ENCODE measurements at regions not wholly inside any gene's neighbourhood (a gene's known extent, or its start where the extent isn't known, plus 50 kb on each side); places are given as distances from the start of the nearest gene placed in this dataset.

DNA sequence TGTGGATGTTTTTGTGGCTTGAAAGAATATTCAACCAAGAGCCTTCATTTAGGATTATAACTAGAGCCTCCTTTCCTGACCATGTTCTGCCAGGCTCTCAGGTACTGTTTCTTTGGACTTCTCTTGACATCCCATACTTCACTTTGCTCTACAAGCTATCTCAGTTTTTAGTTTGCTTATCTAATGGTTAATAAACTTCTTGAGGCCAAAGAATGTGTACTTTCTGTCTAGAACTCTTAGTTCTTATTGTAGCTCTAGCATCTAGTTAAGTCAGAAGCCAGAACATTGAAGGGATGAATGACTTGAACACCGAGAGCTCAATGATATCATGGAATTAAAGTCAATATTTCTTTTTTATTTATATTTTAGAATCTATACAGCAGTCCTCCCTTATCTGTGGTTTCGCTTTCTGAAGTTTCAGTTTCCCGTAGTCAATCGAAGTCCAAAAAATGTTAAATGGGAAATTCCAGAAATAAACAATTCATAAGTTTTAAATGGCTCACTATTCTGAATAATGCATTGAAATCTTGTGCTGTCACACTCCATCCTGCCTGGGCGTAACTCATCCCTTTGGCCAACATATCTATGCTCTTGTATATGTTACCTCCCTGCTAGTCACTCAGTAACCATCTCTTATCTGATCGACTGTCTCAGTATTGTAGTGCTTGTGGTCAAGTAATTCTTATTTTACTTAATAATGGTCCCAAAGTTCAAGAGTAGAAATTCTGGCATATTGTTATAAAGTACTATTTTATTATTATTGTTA lies 368.6 kb upstream of the RBMS3 start:
- H3K4me3 ChIP-seq (IDR thresholded peaks at IDR 0.05; ENCODE audit: insufficient read depth, low read depth, low read length), result no peak overlapping the region

GRCh38 chr3:28915741-28916500 lies 364.9 kb upstream of the RBMS3 start:
- Histone ChIP-seq H3K4me2 (no peak overlapping the region), H3K4me1 (ENCODE audit: low read depth, poor library complexity, severe bottlenecking) (no peaks in the 10 kb centered on the region), H3K4me3 (IDR thresholded peaks at IDR 0.05; ENCODE audit: insufficient read depth, low read depth, low read length) (no peak overlapping the region), H3K36me3 (ENCODE audit: insufficient read depth) (no peaks in the 10 kb centered on the region), H2AFZ (ENCODE audit: low read depth) (no peak overlapping the region), H3K79me2 (ENCODE audit: insufficient read depth, low read depth) (no peaks in the 10 kb centered on the region), H3K27me3 (ENCODE audit: insufficient read depth, low read depth) (no peaks in the 10 kb centered on the region), H4K20me1 (ENCODE audit: insufficient read depth) (no peaks in the 10 kb centered on the region), H3K9ac (no peak overlapping the region), H3K27ac (no peak overlapping the region)
- no peak for TF ChIP-seq CTCF (conservative IDR thresholded peaks at IDR 0.05; ENCODE audit: low read depth, low read length)

More for the DNA sequence above, 368.6 kb upstream of the RBMS3 start:
- H3K9ac ChIP-seq, result no peak overlapping the region
- H3K79me2 ChIP-seq (ENCODE audit: insufficient read depth, low read depth), result no peaks in the 10 kb centered on the region
- no peaks in the 10 kb centered on the region for H3K27me3 ChIP-seq (ENCODE audit: insufficient read depth, low read depth)
- H3K36me3 ChIP-seq (ENCODE audit: insufficient read depth), result no peaks in the 10 kb centered on the region
- no peaks in the 10 kb centered on the region for H3K4me1 ChIP-seq (ENCODE audit: low read depth, poor library complexity, severe bottlenecking)
- H3K27ac ChIP-seq, result no peak overlapping the region
- H3K4me2 ChIP-seq, result no peak overlapping the region
- H2AFZ ChIP-seq (ENCODE audit: low read depth), result no peak overlapping the region
- no peak for TF ChIP-seq CTCF (conservative IDR thresholded peaks at IDR 0.05; ENCODE audit: low read depth, low read length)
- H4K20me1 ChIP-seq (ENCODE audit: insufficient read depth), result no peaks in the 10 kb centered on the region

- H3K4me2 ChIP-seq, result no peak overlapping the region
- no peak overlapping the region for H3K4me3 ChIP-seq (IDR thresholded peaks at IDR 0.05; ENCODE audit: insufficient read depth, low read depth, low read length)
- H2AFZ ChIP-seq (ENCODE audit: low read depth), result no peak overlapping the region
- no peaks in the 10 kb centered on the region for H3K79me2 ChIP-seq (ENCODE audit: insufficient read depth, low read depth)
- no peak for TF ChIP-seq CTCF (conservative IDR thresholded peaks at IDR 0.05; ENCODE audit: low read depth, low read length)
- H3K27ac ChIP-seq, result no peak overlapping the region
- no peaks in the 10 kb centered on the region for H3K27me3 ChIP-seq (ENCODE audit: insufficient read depth, low read depth)
- H3K4me1 ChIP-seq (ENCODE audit: low read depth, poor library complexity, severe bottlenecking), result no peaks in the 10 kb centered on the region
- no peaks in the 10 kb centered on the region for H3K36me3 ChIP-seq (ENCODE audit: insufficient read depth)
- H4K20me1 ChIP-seq (ENCODE audit: insufficient read depth), result no peaks in the 10 kb centered on the region
- H3K9ac ChIP-seq, result no peak overlapping the region
Measured at GRCh38 chr3:28916713-28917499, 364.0 kb upstream of the RBMS3 start.

DNA sequence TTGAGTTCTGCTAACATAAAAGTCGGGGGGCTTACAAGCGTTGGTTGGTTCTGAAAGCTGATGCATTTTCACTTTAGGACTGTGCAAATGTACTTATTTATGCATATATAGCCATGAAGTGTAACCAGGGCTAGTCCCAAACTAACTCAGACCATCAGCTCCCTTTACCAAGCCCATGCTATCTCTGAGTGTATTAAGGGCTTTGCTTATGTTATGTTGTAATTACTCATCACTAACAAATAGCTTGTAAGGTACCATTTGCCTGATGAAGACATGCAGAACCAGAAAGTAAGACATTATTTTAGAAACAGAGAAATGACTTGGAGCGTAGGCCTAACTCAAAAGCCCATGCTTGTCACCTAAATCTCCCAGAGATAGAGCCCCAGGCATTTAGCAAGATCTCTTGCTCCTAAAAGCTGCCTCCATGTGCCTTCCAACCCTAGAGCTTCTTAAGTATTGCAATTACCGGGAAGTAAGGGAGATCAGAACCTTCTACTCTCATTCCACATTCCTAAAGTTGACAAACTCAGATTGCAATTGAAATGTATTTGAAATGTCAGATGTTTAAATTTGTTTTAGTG lies 362.9 kb upstream of the RBMS3 start:
- Histone ChIP-seq H3K27me3 (ENCODE audit: insufficient read depth, low read depth) (no peaks in the 10 kb centered on the region), H3K4me3 (IDR thresholded peaks at IDR 0.05; ENCODE audit: insufficient read depth, low read depth, low read length) (no peak overlapping the region), H3K4me2 (no peak overlapping the region), H3K4me1 (ENCODE audit: low read depth, poor library complexity, severe bottlenecking) (no peaks in the 10 kb centered on the region), H3K36me3 (ENCODE audit: insufficient read depth) (no peaks in the 10 kb centered on the region), H3K27ac (no peak overlapping the region), H3K9ac (no peak overlapping the region), H4K20me1 (ENCODE audit: insufficient read depth) (no peaks in the 10 kb centered on the region), H2AFZ (ENCODE audit: low read depth) (no peak overlapping the region), H3K79me2 (ENCODE audit: insufficient read depth, low read depth) (no peaks in the 10 kb centered on the region)
- no peak for TF ChIP-seq CTCF (conservative IDR thresholded peaks at IDR 0.05; ENCODE audit: low read depth, low read length)
